ENCODE measurements at regions not wholly inside any gene's neighbourhood (a gene's known extent, or its start where the extent isn't known, plus 50 kb on each side); places are given as distances from the start of the nearest gene placed in this dataset.

DNA sequence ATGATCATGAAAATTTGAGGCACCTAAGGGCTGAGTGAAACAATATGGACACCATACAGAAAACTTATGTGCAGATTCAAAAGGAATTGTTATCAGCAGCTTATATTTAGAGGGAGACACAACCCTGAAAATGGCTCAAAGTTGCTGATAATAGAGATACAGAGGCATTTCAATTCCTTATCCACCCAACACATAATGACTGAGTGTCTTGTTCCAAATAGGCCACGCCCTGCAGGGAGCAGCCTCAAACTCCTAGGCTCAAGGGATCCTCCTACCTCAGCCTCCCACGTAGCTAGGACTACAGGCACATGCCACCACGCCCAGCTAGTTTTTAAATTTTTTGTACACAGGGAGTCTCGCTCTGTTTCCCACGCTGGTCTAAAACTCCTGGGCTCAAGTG is 79.0 kb downstream of the LBH start:
- TF ChIP-seq, protein P1, sequence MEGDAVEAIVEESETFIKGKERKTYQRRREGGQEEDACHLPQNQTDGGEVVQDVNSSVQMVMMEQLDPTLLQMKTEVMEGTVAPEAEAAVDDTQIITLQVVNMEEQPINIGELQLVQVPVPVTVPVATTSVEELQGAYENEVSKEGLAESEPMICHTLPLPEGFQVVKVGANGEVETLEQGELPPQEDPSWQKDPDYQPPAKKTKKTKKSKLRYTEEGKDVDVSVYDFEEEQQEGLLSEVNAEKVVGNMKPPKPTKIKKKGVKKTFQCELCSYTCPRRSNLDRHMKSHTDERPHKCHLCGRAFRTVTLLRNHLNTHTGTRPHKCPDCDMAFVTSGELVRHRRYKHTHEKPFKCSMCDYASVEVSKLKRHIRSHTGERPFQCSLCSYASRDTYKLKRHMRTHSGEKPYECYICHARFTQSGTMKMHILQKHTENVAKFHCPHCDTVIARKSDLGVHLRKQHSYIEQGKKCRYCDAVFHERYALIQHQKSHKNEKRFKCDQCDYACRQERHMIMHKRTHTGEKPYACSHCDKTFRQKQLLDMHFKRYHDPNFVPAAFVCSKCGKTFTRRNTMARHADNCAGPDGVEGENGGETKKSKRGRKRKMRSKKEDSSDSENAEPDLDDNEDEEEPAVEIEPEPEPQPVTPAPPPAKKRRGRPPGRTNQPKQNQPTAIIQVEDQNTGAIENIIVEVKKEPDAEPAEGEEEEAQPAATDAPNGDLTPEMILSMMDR (conservative IDR thresholded peaks at IDR 0.05; ENCODE audit: low read length): no peak
- TF ChIP-seq EZH2phosphoT487 (IDR thresholded peaks at IDR 0.05; ENCODE audit: borderline replicate concordance): no peak

All from Loucy (cell line).